ENCODE measurements at regions not wholly inside any gene's neighbourhood (a gene's known extent, or its start where the extent isn't known, plus 50 kb on each side); places are given as distances from the start of the nearest gene placed in this dataset.

- TF ChIP-seq EP300 (IDR thresholded peaks at IDR 0.05): no peak
- TF ChIP-seq, protein P1, sequence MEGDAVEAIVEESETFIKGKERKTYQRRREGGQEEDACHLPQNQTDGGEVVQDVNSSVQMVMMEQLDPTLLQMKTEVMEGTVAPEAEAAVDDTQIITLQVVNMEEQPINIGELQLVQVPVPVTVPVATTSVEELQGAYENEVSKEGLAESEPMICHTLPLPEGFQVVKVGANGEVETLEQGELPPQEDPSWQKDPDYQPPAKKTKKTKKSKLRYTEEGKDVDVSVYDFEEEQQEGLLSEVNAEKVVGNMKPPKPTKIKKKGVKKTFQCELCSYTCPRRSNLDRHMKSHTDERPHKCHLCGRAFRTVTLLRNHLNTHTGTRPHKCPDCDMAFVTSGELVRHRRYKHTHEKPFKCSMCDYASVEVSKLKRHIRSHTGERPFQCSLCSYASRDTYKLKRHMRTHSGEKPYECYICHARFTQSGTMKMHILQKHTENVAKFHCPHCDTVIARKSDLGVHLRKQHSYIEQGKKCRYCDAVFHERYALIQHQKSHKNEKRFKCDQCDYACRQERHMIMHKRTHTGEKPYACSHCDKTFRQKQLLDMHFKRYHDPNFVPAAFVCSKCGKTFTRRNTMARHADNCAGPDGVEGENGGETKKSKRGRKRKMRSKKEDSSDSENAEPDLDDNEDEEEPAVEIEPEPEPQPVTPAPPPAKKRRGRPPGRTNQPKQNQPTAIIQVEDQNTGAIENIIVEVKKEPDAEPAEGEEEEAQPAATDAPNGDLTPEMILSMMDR (IDR thresholded peaks at IDR 0.05): no peak
- no peak for TF ChIP-seq POLR2A (IDR thresholded peaks at IDR 0.05)
These were observed 124.8 kb upstream of the ANO1 start for GRCh38 chr11:69953356-69953755.

Measured in ovary (tissue), 3 donors.